ENCODE measurements at regions not wholly inside any gene's neighbourhood (a gene's known extent, or its start where the extent isn't known, plus 50 kb on each side); places are given as distances from the start of the nearest gene placed in this dataset.
"Not testable (repeated sequence)": the region's sequence is repeated elsewhere in the genome, so short reads cannot be mapped to it uniquely, and the experiment has no call there.

GRCh38 chr18:56421647-56422046 lies 216.7 kb downstream of the TXNL1 start:
- Mint-ChIP-seq H3K27ac (no peak overlapping the region), H3K36me3 (ENCODE audit: low read depth) (no peaks in the 10 kb centered on the region), H3K27me3 (peaks cover 3% of the 10 kb centered on the region), H3K9me3 (peaks cover 4% of the 10 kb centered on the region), H3K4me3 (no peak overlapping the region), H3K4me1 (no peaks in the 10 kb centered on the region)
- intact Hi-C loops (cut with micrococcal nuclease) = loop anchor here (10.0 kb wide), 1 partner anchor 427 kb away; no protein-coding TSS in a partner anchor
- TF ChIP-seq, protein P1, sequence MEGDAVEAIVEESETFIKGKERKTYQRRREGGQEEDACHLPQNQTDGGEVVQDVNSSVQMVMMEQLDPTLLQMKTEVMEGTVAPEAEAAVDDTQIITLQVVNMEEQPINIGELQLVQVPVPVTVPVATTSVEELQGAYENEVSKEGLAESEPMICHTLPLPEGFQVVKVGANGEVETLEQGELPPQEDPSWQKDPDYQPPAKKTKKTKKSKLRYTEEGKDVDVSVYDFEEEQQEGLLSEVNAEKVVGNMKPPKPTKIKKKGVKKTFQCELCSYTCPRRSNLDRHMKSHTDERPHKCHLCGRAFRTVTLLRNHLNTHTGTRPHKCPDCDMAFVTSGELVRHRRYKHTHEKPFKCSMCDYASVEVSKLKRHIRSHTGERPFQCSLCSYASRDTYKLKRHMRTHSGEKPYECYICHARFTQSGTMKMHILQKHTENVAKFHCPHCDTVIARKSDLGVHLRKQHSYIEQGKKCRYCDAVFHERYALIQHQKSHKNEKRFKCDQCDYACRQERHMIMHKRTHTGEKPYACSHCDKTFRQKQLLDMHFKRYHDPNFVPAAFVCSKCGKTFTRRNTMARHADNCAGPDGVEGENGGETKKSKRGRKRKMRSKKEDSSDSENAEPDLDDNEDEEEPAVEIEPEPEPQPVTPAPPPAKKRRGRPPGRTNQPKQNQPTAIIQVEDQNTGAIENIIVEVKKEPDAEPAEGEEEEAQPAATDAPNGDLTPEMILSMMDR (IDR thresholded peaks at IDR 0.05) = no peak
- ChIA-PET POLR2A (no interaction called here), CTCF (no interaction called here)
- DNase-seq (no peak), ATAC-seq (ENCODE audit: low read depth) (no peak)

GRCh38 chr18:56420868-56421267 lies 217.5 kb downstream of the TXNL1 start:
- ATAC-seq (ENCODE audit: low read depth); H3K27me3 Mint-ChIP-seq; H3K27ac Mint-ChIP-seq; H3K4me3 Mint-ChIP-seq; CTCF ChIA-PET; H3K4me1 Mint-ChIP-seq; POLR2A ChIA-PET; DNase-seq; H3K36me3 Mint-ChIP-seq (ENCODE audit: low read depth); H3K9me3 Mint-ChIP-seq: not testable (repeated sequence)
- intact Hi-C loops (cut with micrococcal nuclease) = loop anchor here (10.0 kb wide), 1 partner anchor 426 kb away; no protein-coding TSS in a partner anchor

DNA sequence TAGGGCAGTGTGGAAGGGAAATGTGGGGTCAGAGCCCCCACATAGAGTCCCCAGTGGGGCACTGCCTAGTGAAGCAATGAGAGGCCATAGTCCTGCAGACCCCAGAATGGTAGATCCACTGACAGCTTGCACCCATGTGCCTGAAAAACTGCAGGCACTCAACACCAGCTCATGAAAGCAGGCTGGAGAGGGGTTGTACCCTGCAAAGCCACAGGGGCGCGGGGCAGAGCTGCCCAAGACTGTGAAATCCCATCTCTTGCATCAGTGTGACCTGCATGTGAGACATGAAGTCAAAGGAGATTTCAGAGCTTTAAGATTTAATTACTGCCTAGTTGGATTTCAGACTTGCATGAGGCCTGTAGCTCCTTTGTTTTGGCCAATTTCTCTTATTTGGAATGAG lies 224.0 kb downstream of the TXNL1 start:
- H3K27me3 Mint-ChIP-seq = no peaks in the 10 kb centered on the region
- CTCF ChIA-PET = no interaction called here
- POLR2A ChIA-PET = no interaction called here
- no peaks in the 10 kb centered on the region for H3K4me1 Mint-ChIP-seq
- DNase-seq = no peak
- intact Hi-C loops (cut with micrococcal nuclease) = no loop called here
- no peak overlapping the region for H3K4me3 Mint-ChIP-seq
- TF ChIP-seq, protein P1 (IDR thresholded peaks at IDR 0.05) = no peak
- H3K9me3 Mint-ChIP-seq = peaks cover 17% of the 10 kb centered on the region
- H3K36me3 Mint-ChIP-seq (ENCODE audit: low read depth) = no peaks in the 10 kb centered on the region
- no peak overlapping the region for H3K27ac Mint-ChIP-seq
- ATAC-seq (ENCODE audit: low read depth) = no peak

GRCh38 chr18:56413862-56414261 lies 224.5 kb downstream of the TXNL1 start:
- no peaks in the 10 kb centered on the region for H3K4me1 Mint-ChIP-seq
- TF ChIP-seq, protein P1 (IDR thresholded peaks at IDR 0.05) = no peak
- H3K27me3 Mint-ChIP-seq = no peaks in the 10 kb centered on the region
- ChIA-PET CTCF (no interaction called here), POLR2A (no interaction called here)
- H3K9me3 Mint-ChIP-seq = peaks cover 17% of the 10 kb centered on the region
- H3K4me3 Mint-ChIP-seq = no peak overlapping the region
- DNase-seq (no peak), ATAC-seq (ENCODE audit: low read depth) (no peak)
- H3K27ac Mint-ChIP-seq = no peak overlapping the region
- intact Hi-C loops (cut with micrococcal nuclease) = no loop called here
- H3K36me3 Mint-ChIP-seq (ENCODE audit: low read depth) = no peaks in the 10 kb centered on the region

DNA sequence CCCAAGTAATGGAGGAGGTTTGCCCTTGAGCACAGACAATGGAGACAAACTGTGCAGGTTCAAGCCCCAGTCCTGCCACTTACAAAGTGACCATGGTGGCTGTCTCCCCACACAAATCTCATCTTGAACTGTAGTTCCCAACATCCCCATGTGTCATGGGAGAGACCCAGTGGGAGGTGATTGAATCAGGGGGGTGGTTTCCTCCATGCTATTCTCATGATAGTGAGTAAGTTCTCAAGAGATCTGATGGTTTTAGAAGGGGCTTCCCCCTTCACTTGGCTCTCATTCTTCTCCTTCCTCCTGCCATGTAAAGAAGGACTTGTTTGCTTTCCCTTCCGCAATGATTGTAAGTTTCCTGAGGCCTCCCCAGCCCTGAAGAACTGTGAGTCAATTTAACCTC lies 225.4 kb downstream of the TXNL1 start:
- H3K4me1 Mint-ChIP-seq = no peaks in the 10 kb centered on the region
- DNase-seq (no peak), ATAC-seq (ENCODE audit: low read depth) (no peak)
- no peaks in the 10 kb centered on the region for H3K27me3 Mint-ChIP-seq
- ChIA-PET CTCF (no interaction called here), POLR2A (no interaction called here)
- peaks cover 17% of the 10 kb centered on the region for H3K9me3 Mint-ChIP-seq
- intact Hi-C loops (cut with micrococcal nuclease) = no loop called here
- TF ChIP-seq, protein P1 (IDR thresholded peaks at IDR 0.05) = no peak
- no peak overlapping the region for H3K27ac Mint-ChIP-seq
- no peaks in the 10 kb centered on the region for H3K36me3 Mint-ChIP-seq (ENCODE audit: low read depth)
- no peak overlapping the region for H3K4me3 Mint-ChIP-seq

GRCh38 chr18:56409736-56410135 lies 228.7 kb downstream of the TXNL1 start:
- DNase-seq = no peak
- Mint-ChIP-seq H3K4me3 (no peak overlapping the region), H3K27me3 (no peaks in the 10 kb centered on the region), H3K36me3 (ENCODE audit: low read depth) (no peaks in the 10 kb centered on the region), H3K27ac (no peak overlapping the region), H3K9me3 (peaks cover 8% of the 10 kb centered on the region), H3K4me1 (no peaks in the 10 kb centered on the region)
- intact Hi-C loops (cut with micrococcal nuclease) = no loop called here
- ATAC-seq (ENCODE audit: low read depth) = no peak
- ChIA-PET POLR2A (no interaction called here), CTCF (no interaction called here)
- TF ChIP-seq, protein P1 (IDR thresholded peaks at IDR 0.05) = no peak

Measured in activated B cell treated with CpG ODN at 0.5 μM for 24 hours (primary cell).